ENCODE measurements at regions not wholly inside any gene's neighbourhood (a gene's known extent, or its start where the extent isn't known, plus 50 kb on each side); places are given as distances from the start of the nearest gene placed in this dataset.

DNA sequence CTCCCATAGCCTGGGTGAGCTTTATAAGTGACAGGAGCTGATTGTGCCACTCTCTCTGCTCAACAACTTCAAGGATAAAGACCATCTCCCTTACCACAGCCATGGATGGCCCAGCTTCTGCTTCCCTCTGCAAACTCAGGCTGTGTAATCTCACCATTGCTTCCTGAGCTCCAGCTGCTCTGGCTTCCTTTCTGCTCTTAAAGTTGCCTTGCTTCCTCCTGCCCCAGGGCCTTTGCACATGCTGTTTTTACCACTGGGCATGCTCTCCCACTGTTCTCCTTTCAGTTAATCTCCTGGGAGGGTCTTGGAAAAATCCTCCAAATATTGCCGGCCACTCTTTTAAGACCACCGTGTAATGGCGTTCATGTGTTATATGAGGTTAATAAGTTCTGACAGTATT is 265.1 kb upstream of the C16orf82 start:
- H3K4me1 ChIP-seq: no peaks in the 10 kb centered on the region
- no peak overlapping the region for H3K27ac ChIP-seq
- no peak overlapping the region for H3K4me3 ChIP-seq
- no peaks in the 10 kb centered on the region for H3K9me3 ChIP-seq
- intact Hi-C loops (cut with DNase I): no loop called here
- H3K36me3 ChIP-seq: no peaks in the 10 kb centered on the region
- DNase-seq (ENCODE audit: extremely low spot score in 2 of 2): no peak
- TF ChIP-seq POLR2A (IDR thresholded peaks at IDR 0.05): no peak
- TF ChIP-seq POLR2AphosphoS5 (IDR thresholded peaks at IDR 0.05; ENCODE audit: insufficient read depth in 1 of 2, low read depth in 1 of 2): no peak
- TF ChIP-seq, protein P1, sequence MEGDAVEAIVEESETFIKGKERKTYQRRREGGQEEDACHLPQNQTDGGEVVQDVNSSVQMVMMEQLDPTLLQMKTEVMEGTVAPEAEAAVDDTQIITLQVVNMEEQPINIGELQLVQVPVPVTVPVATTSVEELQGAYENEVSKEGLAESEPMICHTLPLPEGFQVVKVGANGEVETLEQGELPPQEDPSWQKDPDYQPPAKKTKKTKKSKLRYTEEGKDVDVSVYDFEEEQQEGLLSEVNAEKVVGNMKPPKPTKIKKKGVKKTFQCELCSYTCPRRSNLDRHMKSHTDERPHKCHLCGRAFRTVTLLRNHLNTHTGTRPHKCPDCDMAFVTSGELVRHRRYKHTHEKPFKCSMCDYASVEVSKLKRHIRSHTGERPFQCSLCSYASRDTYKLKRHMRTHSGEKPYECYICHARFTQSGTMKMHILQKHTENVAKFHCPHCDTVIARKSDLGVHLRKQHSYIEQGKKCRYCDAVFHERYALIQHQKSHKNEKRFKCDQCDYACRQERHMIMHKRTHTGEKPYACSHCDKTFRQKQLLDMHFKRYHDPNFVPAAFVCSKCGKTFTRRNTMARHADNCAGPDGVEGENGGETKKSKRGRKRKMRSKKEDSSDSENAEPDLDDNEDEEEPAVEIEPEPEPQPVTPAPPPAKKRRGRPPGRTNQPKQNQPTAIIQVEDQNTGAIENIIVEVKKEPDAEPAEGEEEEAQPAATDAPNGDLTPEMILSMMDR (IDR thresholded peaks at IDR 0.05): no peak
- H3K27me3 ChIP-seq: no peaks in the 10 kb centered on the region

DNA sequence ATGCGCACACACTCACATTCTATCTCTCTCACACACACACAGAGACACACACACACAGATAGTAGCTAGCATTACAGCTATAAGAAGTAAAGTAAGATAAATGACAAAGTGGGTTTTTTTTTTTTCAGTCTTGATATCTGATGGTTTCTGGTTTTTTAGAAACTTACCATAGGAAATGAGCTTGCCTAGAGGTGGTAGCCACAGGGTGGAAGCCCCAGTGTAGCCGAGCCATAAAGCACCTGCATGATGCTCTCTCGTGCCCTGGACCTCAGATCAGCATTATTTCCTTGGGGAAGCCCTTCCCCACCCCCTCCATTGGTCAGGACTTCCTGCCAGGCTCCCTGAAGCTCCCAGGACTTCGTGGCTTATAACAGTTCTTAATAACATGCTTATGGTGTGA is 264.3 kb upstream of the C16orf82 start:
- TF ChIP-seq POLR2A (IDR thresholded peaks at IDR 0.05) (no peak), POLR2AphosphoS5 (IDR thresholded peaks at IDR 0.05; ENCODE audit: insufficient read depth in 1 of 2, low read depth in 1 of 2) (no peak)
- TF ChIP-seq, protein P1 (IDR thresholded peaks at IDR 0.05): no peak
- intact Hi-C loops (cut with DNase I): no loop called here
- Histone ChIP-seq H3K4me1 (no peaks in the 10 kb centered on the region), H3K27me3 (no peaks in the 10 kb centered on the region), H3K36me3 (no peaks in the 10 kb centered on the region), H3K9me3 (no peaks in the 10 kb centered on the region), H3K27ac (no peak overlapping the region), H3K4me3 (no peak overlapping the region)
- DNase-seq (ENCODE audit: extremely low spot score in 2 of 2): no peak

DNA sequence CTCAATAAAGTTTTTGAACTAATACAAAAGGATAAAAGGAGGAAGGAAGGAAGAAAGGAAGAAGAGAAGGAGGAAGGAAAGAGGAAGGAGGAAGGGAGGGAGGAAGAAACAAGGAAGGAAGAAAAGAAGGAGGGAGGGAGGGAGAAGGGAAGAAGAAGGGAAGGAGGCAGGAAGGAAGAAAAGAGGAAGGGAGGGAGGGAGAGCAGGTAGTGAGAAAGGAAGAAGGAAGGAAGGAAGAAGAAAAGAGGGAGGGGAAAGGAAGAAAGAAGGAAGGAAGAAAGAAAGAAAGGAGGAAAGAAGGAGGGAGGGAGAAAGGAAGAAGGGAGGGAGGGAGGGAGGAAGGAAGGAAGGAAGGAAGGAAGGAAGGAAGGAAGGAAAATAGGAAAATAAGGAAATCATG is 263.8 kb upstream of the C16orf82 start:
- no peak overlapping the region for H3K27ac ChIP-seq
- TF ChIP-seq, protein P1 (IDR thresholded peaks at IDR 0.05): no peak
- TF ChIP-seq POLR2AphosphoS5 (IDR thresholded peaks at IDR 0.05; ENCODE audit: insufficient read depth in 1 of 2, low read depth in 1 of 2) (no peak), POLR2A (IDR thresholded peaks at IDR 0.05) (no peak)
- no peaks in the 10 kb centered on the region for H3K27me3 ChIP-seq
- intact Hi-C loops (cut with DNase I): no loop called here
- no peaks in the 10 kb centered on the region for H3K36me3 ChIP-seq
- no peaks in the 10 kb centered on the region for H3K4me1 ChIP-seq
- H3K9me3 ChIP-seq: no peaks in the 10 kb centered on the region
- no peak for DNase-seq (ENCODE audit: extremely low spot score in 2 of 2)
- H3K4me3 ChIP-seq: no peak overlapping the region

DNA sequence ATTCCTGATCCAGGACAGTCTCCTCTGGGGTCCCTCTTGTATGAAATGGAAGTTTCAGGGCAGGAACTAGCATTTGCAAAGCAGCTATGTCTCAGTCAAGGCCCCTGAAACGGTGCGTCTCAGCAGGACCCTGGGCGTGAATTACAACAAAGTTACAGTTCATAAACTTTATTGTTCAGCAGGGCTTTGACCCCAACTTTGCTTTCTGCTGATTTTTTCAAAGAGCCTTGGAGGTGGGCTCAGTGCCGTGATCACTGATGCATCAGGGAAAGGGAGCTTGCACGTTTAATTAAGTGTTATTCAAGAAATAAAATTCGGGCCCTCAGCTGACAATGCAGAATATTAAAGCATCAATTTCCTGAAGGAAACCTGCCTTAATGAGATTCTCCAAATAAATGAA is 260.1 kb upstream of the C16orf82 start:
- Histone ChIP-seq H3K27me3 (no peaks in the 10 kb centered on the region), H3K9me3 (no peaks in the 10 kb centered on the region), H3K27ac (no peak overlapping the region), H3K4me3 (no peak overlapping the region), H3K4me1 (no peaks in the 10 kb centered on the region), H3K36me3 (no peaks in the 10 kb centered on the region)
- intact Hi-C loops (cut with DNase I): no loop called here
- TF ChIP-seq POLR2A (IDR thresholded peaks at IDR 0.05): no peak
- TF ChIP-seq, protein P1 (IDR thresholded peaks at IDR 0.05): no peak
- TF ChIP-seq POLR2AphosphoS5 (IDR thresholded peaks at IDR 0.05; ENCODE audit: insufficient read depth in 1 of 2, low read depth in 1 of 2): no peak
- DNase-seq (ENCODE audit: extremely low spot score in 2 of 2): no peak

DNA sequence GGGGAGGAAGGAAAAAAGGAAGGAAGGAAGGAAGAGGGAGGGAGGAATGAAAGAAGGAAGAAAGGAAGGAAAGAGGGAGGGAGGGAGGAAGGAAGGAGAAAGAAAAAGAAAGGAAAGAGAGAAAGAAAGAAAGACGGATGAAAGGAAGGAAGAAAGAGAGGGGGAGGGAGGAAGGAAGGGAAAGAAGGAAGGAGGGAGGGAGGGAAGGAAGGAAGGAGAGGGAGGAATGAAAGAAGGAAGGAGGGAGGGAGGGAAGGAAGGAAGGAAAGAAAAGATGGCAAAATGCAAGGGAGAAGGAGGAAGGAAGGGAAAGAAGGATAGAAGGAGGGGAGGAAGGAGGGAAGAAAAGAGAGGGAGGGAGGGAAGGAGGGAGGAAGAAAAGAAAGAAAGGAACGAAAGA is 257.3 kb upstream of the C16orf82 start:
- TF ChIP-seq, protein P1 (IDR thresholded peaks at IDR 0.05): no peak
- TF ChIP-seq POLR2A (IDR thresholded peaks at IDR 0.05) (no peak), POLR2AphosphoS5 (IDR thresholded peaks at IDR 0.05; ENCODE audit: insufficient read depth in 1 of 2, low read depth in 1 of 2) (no peak)
- no peaks in the 10 kb centered on the region for H3K36me3 ChIP-seq
- no peak for DNase-seq (ENCODE audit: extremely low spot score in 2 of 2)
- H3K27me3 ChIP-seq: no peaks in the 10 kb centered on the region
- no peak overlapping the region for H3K4me3 ChIP-seq
- intact Hi-C loops (cut with DNase I): loop anchor here (2.0 kb wide), 1 partner anchor 67 kb away; no protein-coding TSS in a partner anchor
- no peak overlapping the region for H3K27ac ChIP-seq
- no peaks in the 10 kb centered on the region for H3K4me1 ChIP-seq
- H3K9me3 ChIP-seq: no peaks in the 10 kb centered on the region

Data from vagina (tissue), 2 donors.